ENCODE measurements at regions not wholly inside any gene's neighbourhood (a gene's known extent, or its start where the extent isn't known, plus 50 kb on each side); places are given as distances from the start of the nearest gene placed in this dataset.

DNA sequence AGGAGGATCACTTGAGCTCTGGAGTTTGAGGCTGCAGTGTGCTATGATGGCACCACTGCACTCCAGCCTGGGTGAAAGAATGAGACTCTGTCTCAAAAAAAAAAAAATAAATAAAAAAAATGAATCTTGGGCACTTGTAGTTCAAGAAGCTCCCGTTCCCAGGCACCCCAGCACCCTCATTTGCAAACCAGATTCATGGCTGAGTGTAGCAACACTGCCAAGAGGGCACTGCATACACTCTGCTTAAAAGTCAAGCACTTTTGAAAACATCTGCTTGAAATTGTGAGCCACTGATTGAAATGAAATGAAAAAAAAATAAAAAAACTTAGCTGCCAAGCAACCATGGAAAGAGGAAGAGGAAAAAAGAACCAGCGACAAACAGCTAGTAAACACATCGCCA lies 124.7 kb upstream of the SASH1 start:
- H3K27ac ChIP-seq = no peak overlapping the region
- DNase-seq = no peak
- TF ChIP-seq, protein P1, sequence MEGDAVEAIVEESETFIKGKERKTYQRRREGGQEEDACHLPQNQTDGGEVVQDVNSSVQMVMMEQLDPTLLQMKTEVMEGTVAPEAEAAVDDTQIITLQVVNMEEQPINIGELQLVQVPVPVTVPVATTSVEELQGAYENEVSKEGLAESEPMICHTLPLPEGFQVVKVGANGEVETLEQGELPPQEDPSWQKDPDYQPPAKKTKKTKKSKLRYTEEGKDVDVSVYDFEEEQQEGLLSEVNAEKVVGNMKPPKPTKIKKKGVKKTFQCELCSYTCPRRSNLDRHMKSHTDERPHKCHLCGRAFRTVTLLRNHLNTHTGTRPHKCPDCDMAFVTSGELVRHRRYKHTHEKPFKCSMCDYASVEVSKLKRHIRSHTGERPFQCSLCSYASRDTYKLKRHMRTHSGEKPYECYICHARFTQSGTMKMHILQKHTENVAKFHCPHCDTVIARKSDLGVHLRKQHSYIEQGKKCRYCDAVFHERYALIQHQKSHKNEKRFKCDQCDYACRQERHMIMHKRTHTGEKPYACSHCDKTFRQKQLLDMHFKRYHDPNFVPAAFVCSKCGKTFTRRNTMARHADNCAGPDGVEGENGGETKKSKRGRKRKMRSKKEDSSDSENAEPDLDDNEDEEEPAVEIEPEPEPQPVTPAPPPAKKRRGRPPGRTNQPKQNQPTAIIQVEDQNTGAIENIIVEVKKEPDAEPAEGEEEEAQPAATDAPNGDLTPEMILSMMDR (IDR thresholded peaks at IDR 0.05) = no peak
- TF ChIP-seq POLR2A (IDR thresholded peaks at IDR 0.05) = no peak

DNA sequence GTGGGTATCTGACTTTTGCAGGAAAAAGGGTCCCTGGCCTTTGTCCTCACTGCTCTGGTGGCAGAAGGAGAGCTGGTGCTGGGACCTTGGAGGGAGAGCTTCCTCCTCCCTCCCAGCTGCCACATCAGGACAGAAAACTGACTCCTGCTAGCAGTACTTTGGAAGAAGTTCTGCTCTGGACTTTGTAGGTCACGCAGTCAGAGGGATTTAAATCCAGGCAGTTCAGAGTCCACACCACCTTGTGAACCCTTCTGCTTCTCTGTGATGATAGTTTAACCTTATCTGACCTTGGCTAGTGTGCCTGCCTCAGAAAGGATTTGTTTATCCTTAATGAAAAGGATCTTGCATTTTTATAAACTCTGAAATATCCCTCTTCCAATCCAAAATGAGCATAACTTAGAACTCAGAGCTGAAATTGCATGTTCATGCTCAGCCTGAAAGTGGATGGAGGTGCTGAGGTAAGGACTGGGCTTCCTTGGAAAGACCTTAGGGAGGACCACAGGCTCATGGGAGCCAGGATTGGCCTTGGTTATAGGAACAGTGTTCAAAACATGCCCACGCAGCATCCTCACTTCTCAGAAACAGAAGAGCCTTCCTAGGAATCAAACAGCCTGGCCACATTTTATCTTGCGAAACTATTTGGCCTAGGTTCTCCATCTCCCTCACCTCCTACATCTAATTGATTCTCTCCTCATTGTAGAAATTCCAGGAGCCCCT lies 123.9 kb upstream of the SASH1 start:
- TF ChIP-seq, protein P1 (IDR thresholded peaks at IDR 0.05) = no peak
- no peak for TF ChIP-seq POLR2A (IDR thresholded peaks at IDR 0.05)
- intact Hi-C loops (cut with DNase I) = no loop called here
- Histone ChIP-seq H3K27me3 (no peaks in the 10 kb centered on the region), H3K9me3 (no peaks in the 10 kb centered on the region), H3K36me3 (no peaks in the 10 kb centered on the region), H3K4me1 (peaks cover 0 to 38% (median 6%) of the 10 kb centered on the region in 3 donors), H3K4me3 (no peak overlapping the region), H3K27ac (peak overlapping the region in 1 of 4 donors; percentile 19)
- WGBS, 2 donors = 54 to 79% methylated on average over 3 of the region's 3 CpGs
- DNase-seq = no peak

More for the DNA sequence above, 124.7 kb upstream of the SASH1 start:
- no peaks in the 10 kb centered on the region for H3K9me3 ChIP-seq
- intact Hi-C loops (cut with DNase I) = no loop called here
- no peaks in the 10 kb centered on the region for H3K36me3 ChIP-seq
- H3K4me3 ChIP-seq = no peak overlapping the region
- H3K4me1 ChIP-seq = peaks cover 0 to 30% (median 6%) of the 10 kb centered on the region in 3 donors
- WGBS, 2 donors = 55 to 69% methylated on average over 3 of the region's 3 CpGs
- H3K27me3 ChIP-seq = no peaks in the 10 kb centered on the region

DNA sequence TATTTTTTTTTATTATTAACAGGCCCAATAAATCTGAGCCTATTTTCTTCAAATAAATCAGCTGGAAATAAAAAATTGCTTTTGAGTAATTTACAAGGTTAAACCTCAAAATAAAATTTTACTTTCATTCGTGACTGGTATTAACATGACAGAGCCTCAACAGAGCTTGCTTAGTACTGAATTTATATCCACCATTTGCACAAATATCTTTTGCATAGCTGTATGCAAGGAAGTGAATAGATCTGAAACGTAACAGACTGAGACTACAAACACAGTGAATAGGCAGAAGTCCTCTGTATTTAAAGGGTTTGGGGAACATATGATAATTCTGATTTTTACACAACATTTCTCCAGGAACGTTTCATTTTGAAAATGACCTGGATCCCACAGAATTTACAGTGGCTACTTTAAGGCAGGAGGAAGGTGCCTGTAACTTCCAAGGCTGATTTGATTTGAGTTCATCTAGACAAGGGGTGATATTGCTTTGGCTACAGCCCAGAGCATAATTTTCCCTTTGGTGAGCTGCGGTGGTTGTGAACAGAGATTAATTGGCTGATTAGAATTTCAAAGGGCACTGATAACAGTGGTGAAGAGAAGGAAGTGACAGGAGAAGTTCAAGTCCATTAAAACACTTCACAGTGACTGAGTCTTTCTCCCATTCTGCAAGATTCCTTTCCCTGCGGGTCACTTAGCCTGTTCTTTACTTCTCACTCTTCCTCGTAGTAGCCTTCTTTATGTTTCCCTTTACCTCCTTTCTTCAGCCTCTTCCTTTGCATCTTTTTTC lies 121.2 kb upstream of the SASH1 start:
- peak overlapping the region in 2 of 4 donors; percentile 31 to 67 for H3K27ac ChIP-seq
- H3K36me3 ChIP-seq = no peaks in the 10 kb centered on the region
- 59 to 61% methylated on average over 6 of the region's 6 CpGs for WGBS, 2 donors
- no peaks in the 10 kb centered on the region for H3K9me3 ChIP-seq
- TF ChIP-seq, protein P1 (IDR thresholded peaks at IDR 0.05) = no peak
- TF ChIP-seq POLR2A (IDR thresholded peaks at IDR 0.05) = no peak
- intact Hi-C loops (cut with DNase I) = no loop called here
- DNase-seq = no peak
- no peaks in the 10 kb centered on the region for H3K27me3 ChIP-seq
- H3K4me3 ChIP-seq = no peak overlapping the region
- peaks cover 0 to 39% (median 6%) of the 10 kb centered on the region in 3 donors for H3K4me1 ChIP-seq

DNA sequence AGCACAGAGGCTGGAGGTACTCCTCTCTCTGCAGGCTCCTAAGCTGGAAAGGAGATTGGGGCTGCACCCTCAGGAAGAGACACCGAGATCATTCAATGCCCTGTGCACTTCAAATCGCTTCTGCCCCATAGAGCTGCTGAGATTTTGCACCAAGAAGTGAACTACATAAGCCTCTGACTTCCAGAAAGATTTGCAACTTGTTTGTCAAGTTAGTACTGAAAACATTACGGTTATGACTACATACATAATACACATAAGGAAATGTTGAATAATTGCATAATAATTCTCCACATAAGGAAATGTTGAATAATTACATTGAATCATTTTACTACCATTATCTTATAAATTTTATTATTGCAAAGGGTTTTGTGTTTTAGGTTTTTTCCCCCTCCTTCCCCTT lies 120.3 kb upstream of the SASH1 start:
- DNase-seq = no peak
- Histone ChIP-seq H3K27ac (peak overlapping the region in 3 of 4 donors; percentile 49 to 67 (median 52)), H3K27me3 (no peaks in the 10 kb centered on the region), H3K9me3 (no peaks in the 10 kb centered on the region), H3K4me1 (peaks cover 0 to 39% (median 6%) of the 10 kb centered on the region in 3 donors), H3K4me3 (no peak overlapping the region), H3K36me3 (no peaks in the 10 kb centered on the region)
- intact Hi-C loops (cut with DNase I) = no loop called here
- WGBS, 2 donors = 48 to 71% methylated on average over 3 of the region's 3 CpGs
- TF ChIP-seq, protein P1 (IDR thresholded peaks at IDR 0.05) = no peak
- no peak for TF ChIP-seq POLR2A (IDR thresholded peaks at IDR 0.05)

DNA sequence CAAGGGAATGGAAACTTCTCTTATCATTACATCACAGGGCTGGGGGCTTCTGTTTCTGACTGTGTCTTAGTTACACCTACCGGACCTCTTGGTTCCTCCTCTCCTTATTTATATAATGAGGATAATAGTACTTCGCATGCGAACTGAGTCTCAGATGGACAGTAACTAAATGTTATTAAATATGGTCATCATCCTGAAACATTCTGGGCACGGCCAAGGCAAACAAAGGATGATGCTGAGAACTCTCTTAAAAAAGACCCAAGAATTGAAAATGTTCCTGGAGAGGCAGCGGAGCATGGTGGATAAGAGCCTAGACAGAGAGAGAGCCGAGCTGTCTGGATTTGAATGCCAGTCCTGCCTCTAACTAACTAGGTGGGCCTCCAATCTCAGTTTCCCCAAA lies 119.8 kb upstream of the SASH1 start:
- Histone ChIP-seq H3K4me1 (peaks cover 0 to 36% (median 6%) of the 10 kb centered on the region in 3 donors), H3K27me3 (no peaks in the 10 kb centered on the region), H3K9me3 (no peaks in the 10 kb centered on the region), H3K27ac (peak overlapping the region in 3 of 4 donors; percentile 49 to 67 (median 52)), H3K4me3 (no peak overlapping the region), H3K36me3 (no peaks in the 10 kb centered on the region)
- DNase-seq = no peak
- no peak for TF ChIP-seq POLR2A (IDR thresholded peaks at IDR 0.05)
- TF ChIP-seq, protein P1 (IDR thresholded peaks at IDR 0.05) = no peak
- WGBS, 2 donors = 63 to 85% methylated on average over 6 of the region's 6 CpGs
- intact Hi-C loops (cut with DNase I) = no loop called here

Measured in esophagus squamous epithelium (tissue), 5 donors.